ENCODE measurements at regions not wholly inside any gene's neighbourhood (a gene's known extent, or its start where the extent isn't known, plus 50 kb on each side); places are given as distances from the start of the nearest gene placed in this dataset.
"Not testable (repeated sequence)": the region's sequence is repeated elsewhere in the genome, so short reads cannot be mapped to it uniquely, and the experiment has no call there.

GRCh38 chr6:112936504-112936903, 589.4 kb downstream of the RFPL4B start:
- H3K9me3 ChIP-seq, result no peaks in the 10 kb centered on the region
- no peak overlapping the region for H3K27ac ChIP-seq
- TF ChIP-seq, protein P1, sequence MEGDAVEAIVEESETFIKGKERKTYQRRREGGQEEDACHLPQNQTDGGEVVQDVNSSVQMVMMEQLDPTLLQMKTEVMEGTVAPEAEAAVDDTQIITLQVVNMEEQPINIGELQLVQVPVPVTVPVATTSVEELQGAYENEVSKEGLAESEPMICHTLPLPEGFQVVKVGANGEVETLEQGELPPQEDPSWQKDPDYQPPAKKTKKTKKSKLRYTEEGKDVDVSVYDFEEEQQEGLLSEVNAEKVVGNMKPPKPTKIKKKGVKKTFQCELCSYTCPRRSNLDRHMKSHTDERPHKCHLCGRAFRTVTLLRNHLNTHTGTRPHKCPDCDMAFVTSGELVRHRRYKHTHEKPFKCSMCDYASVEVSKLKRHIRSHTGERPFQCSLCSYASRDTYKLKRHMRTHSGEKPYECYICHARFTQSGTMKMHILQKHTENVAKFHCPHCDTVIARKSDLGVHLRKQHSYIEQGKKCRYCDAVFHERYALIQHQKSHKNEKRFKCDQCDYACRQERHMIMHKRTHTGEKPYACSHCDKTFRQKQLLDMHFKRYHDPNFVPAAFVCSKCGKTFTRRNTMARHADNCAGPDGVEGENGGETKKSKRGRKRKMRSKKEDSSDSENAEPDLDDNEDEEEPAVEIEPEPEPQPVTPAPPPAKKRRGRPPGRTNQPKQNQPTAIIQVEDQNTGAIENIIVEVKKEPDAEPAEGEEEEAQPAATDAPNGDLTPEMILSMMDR (IDR thresholded peaks at IDR 0.05), result no peak
- H3K4me3 ChIP-seq, result no peak overlapping the region
- no peaks in the 10 kb centered on the region for H3K27me3 ChIP-seq
- H3K36me3 ChIP-seq, result no peaks in the 10 kb centered on the region
- peaks cover 0 to 17% of the 10 kb centered on the region in 2 donors for H3K4me1 ChIP-seq
- DNase-seq (ENCODE audit: low spot score), result no peak

DNA sequence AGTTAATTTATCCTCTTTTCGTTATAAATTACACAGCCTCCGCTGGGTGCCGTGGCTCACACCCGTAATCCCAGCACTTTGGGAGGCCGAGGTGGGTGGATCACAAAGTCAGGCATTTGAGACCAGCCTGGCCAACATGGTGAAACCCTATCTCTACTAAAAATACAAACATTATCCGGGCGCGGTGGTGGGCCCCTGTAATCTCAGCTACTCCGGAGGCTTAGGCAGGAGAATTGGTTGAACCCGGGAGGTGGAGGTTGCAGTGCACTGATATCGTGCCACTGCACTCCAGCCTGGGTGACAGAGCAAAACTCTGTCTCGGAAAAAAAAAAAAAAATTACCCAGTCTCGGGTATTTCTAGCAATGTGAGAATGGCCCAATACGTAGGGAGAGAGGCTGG, 590.6 kb downstream of the RFPL4B start:
- not testable (repeated sequence) for DNase-seq (ENCODE audit: low spot score); H3K36me3 ChIP-seq; H3K27me3 ChIP-seq; H3K27ac ChIP-seq; H3K9me3 ChIP-seq; H3K4me3 ChIP-seq
- peaks cover 0 to 10% of the 10 kb centered on the region in 2 donors for H3K4me1 ChIP-seq

- TF ChIP-seq, protein P1 (IDR thresholded peaks at IDR 0.05), result no peak
- H3K36me3 ChIP-seq, result no peaks in the 10 kb centered on the region
- peaks cover 0 to 10% of the 10 kb centered on the region in 2 donors for H3K4me1 ChIP-seq
- no peak overlapping the region for H3K27ac ChIP-seq
- no peaks in the 10 kb centered on the region for H3K9me3 ChIP-seq
- no peak overlapping the region for H3K4me3 ChIP-seq
- no peak for DNase-seq (ENCODE audit: low spot score)
- H3K27me3 ChIP-seq, result no peaks in the 10 kb centered on the region
Measured at GRCh38 chr6:112938650-112939049, 591.5 kb downstream of the RFPL4B start.

GRCh38 chr6:112939563-112939962, 592.4 kb downstream of the RFPL4B start:
- TF ChIP-seq, protein P1 (IDR thresholded peaks at IDR 0.05), result no peak
- DNase-seq (ENCODE audit: low spot score), result no peak
- Histone ChIP-seq H3K27ac (no peak overlapping the region), H3K4me3 (no peak overlapping the region), H3K4me1 (peaks cover 0 to 10% of the 10 kb centered on the region in 2 donors), H3K27me3 (no peaks in the 10 kb centered on the region), H3K9me3 (no peaks in the 10 kb centered on the region), H3K36me3 (no peaks in the 10 kb centered on the region)

- DNase-seq (ENCODE audit: low spot score), result no peak
- TF ChIP-seq, protein P1 (IDR thresholded peaks at IDR 0.05), result no peak
- no peaks in the 10 kb centered on the region for H3K9me3 ChIP-seq
- no peak overlapping the region for H3K27ac ChIP-seq
- H3K27me3 ChIP-seq, result no peaks in the 10 kb centered on the region
- no peak overlapping the region for H3K4me3 ChIP-seq
- no peaks in the 10 kb centered on the region for H3K36me3 ChIP-seq
- H3K4me1 ChIP-seq, result peaks cover 0 to 10% of the 10 kb centered on the region in 2 donors
Measured at GRCh38 chr6:112941613-112942012, 594.5 kb downstream of the RFPL4B start.

- H3K27me3 ChIP-seq, result no peaks in the 10 kb centered on the region
- H3K4me1 ChIP-seq, result no peaks in the 10 kb centered on the region
- DNase-seq (ENCODE audit: low spot score), result no peak
- TF ChIP-seq, protein P1 (IDR thresholded peaks at IDR 0.05), result no peak
- no peak overlapping the region for H3K27ac ChIP-seq
- no peak overlapping the region for H3K4me3 ChIP-seq
- no peaks in the 10 kb centered on the region for H3K36me3 ChIP-seq
- H3K9me3 ChIP-seq, result no peaks in the 10 kb centered on the region
Measured at GRCh38 chr6:112946051-112946450, 598.9 kb downstream of the RFPL4B start.
